H54 (cell line): ENCODE measurements at regions not wholly inside any gene's neighbourhood (a gene's known extent, or its start where the extent isn't known, plus 50 kb on each side); places are given as distances from the start of the nearest gene placed in this dataset.

ENCODE experiments used
- DNase-seq: peaks from one replicate; pipeline ENCODE4 v3.0.0; 2011; ENCODE audit warnings: low spot score, mixed read lengths; ENCODE audit not compliant: insufficient read length
- FAIRE-seq: peaks from 3 replicates; lab custom pipeline; 2011; peaks lifted over from hg19 to GRCh38; lab: Jason Lieb, UNC
- POLR2A ChIP-seq: IDR thresholded peaks from 2 replicates; pipeline ENCODE4 v1.6.1; 2011; ENCODE audit warnings: low read depth, mild to moderate bottlenecking, low read length

DNA sequence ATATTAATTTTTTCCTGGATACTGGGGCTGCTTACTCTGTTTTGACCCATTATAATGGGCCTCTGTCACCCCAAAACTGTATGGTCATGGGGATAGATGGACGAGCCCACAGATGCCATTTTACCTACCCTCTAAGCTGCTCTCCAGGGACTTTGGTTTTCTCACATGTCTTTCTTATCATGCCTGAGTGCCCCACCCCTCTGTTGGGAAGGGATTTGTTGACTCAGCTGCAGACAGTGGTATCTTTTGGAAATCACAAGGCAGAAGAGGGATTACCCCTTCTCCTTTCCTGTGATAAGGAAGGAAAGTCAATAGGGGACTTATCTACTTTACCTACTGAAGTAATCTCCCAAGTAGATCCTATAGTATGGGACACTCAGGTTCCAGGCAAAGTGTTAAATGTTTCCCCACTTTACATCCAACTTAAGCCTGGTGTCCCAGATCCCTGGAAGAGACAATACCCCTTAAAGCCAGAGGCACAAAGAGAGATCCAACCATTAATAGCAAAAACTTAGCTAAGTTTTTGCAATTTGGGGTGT, 182.7 kb downstream of the RNF152 start:
- TF ChIP-seq POLR2A, result no peak
- no peak for DNase-seq
- no peak for FAIRE-seq

DNA sequence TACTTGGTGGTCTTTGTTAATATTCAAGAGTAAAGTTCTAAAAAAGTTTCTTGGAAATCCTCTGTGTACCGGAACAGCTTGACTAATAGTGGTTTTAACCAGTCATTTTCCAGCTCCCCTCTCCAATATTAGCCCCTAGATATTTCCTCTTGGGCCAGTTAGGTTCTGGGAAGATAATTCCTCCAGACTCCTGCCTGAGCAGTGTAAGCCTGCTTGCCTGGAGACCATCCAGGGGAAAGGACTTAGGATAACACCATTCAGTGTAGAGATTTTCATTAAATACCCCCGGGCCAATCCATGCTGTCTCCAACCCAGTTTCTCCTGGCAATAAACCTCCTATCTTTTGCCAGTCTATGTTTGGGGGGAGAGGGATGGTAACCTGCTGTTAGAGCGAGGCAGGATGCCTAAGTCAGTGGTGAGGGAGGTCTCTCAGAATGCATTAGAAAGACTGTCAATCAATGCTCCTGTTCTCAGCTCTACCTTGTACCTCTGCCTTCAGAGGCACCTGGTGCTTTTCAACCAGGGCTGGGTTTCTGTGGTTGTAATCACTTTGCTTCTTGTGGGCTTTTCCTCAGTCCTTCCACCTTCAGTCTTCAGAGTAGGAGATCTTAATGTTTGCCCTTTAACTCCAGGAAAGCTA, 186.4 kb downstream of the RNF152 start:
- FAIRE-seq (no peak), DNase-seq (no peak)
- TF ChIP-seq POLR2A, result no peak

DNA sequence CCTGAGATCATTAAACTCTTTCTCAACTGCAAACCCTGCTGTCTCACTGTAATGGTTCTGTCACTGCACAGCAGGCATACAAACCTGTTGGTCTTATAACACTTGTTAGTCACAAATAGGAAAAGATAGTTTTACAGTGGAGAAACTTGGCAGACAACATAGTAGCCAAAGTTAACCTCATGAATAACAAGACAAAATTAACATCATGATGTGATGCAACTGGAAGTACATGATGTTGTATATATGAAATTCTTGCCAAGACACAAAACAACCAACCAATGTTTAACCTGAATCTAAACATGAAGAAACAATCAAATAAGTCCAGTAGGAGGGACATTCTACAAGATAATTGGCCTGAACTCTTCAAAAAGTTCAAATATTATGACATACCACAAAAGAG, 189.3 kb downstream of the RNF152 start:
- no peak for FAIRE-seq
- no peak for TF ChIP-seq POLR2A
- no peak for DNase-seq

DNA sequence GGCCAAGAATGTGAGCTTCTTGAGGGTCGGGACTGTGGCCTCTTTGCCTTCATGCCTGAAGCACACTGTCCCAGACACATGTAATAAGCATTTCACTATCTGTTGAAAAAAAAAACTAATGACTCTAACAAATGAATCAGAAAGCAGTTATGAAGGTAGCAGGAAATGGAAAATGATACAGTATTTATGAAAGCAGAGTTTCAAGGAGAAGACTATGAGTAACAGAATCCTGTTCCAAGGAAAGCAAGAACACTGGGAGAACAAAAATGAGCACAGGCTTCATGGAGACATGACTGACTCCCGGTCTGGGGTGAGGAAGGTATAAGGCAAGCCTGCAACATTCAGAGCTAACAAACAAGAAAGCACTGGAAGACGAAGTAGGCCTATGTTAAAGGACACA, 190.8 kb downstream of the RNF152 start:
- DNase-seq, result no peak

DNA sequence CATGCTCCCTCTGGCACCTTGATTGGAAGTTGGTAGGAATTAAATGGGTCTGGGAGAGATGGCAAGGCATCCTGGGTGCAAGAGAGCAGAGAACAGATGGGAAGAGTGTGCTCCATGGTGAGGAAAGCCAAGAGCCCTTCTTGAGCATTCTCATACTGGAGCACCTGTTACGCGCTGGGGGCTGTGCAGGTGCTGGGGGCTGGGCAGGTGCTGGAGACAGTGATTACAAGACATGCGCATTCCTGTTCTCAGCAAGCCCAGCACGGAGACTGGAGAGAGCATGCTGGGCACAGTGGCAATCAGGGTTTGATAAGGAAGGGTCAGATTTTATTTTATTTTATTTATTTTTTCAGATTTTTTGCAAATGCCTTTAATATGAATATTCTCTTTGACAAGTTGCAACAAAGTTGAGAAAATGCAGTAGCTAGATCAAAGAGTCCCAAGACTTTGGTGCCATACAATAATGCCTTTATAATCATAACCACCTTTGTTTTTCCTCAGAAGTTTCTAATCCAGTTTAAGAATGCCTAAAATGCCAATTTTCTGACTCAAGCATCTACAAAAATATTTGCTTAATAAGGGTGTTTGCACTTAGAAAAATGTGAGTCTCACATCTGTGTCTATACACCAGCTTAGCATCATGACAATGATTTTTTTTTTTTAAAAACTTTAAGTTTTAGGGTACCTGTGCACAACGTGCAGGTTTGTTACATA, 193.3 kb downstream of the RNF152 start:
- TF ChIP-seq POLR2A, result no peak
- no peak for DNase-seq
- FAIRE-seq, result no peak

More for the DNA sequence above, 190.8 kb downstream of the RNF152 start:
- no peak for TF ChIP-seq POLR2A
- FAIRE-seq, result no peak

DNA sequence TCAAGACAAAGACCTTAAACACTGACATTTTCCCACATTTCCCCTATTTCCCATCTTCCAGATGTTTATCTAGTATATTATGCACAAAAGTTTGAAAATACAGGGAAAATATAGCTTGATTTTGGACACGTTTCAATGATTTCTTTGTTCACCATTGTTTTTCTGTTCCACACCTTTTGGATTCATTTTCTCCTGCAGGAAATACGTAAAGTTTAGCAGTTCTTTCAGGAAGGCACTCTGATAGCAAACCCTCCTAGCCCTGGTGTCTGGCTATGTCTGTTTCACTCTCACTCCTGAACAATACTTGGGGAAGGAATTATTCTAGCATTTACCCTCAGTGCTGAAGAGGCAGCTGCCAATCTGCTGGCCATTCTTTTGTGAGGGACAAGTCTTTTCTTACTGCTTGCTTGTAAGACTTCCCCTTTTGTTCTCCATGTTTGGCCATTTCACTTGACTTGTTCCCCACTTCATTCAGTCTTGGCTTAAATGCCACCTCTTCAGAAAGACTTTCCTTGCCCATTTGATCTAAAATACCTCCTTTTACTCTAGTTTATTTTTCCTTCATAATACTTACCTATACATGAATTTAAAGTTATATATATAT, 195.4 kb downstream of the RNF152 start:
- DNase-seq (no peak), FAIRE-seq (no peak)
- TF ChIP-seq POLR2A, result no peak

DNA sequence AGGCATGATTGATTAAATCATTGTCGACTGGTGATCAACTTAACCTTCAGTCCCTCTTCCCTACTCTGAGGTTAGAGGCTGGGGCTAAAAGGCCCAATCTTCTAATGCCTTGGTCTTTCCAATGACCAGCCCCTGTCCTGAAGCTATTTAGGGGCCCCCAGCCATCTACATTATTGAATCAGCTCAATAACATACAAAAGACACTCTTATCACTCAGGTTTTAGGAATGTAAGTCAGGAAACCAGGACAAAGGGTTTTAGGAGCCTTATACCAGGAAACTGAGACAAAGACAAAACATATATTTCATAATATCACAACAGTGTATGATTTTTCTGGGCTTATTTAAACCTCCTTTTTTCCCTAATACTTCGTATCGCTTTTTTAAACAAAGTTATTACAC, 198.6 kb downstream of the RNF152 start:
- FAIRE-seq (no peak), DNase-seq (no peak)
- TF ChIP-seq POLR2A, result no peak

DNA sequence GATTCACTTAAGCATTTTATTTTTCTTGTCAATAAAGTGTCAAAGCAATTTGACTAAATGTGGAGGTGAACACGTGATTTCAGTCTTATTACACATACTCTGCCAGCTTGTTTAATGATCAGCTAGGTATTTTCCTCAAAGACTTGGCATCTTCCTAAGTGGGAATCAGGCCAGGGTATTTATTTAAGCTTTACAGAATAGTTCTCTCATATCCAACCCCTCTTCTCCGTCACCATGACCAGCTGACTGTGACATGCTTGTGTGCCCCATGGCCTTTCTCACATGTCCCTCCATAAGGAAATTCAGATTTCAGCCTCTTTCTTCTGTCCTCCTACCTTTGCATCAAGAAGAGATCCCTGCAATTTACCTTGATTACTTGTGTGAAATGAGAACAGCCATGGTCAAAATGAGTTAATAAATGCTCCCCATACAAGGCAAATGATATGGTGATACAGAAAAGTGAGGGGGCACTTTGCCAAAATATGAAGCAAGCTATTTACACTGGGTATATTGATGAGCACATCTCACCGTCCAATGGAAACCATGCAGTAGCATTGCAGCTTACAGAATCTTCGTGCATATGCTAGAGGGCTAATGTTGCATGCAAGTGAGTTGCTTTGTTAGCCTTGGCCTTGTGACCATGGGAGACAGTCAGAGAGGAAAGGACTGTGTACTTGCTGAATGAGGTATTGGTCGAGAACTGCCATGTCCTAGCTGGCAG, 202.2 kb downstream of the RNF152 start:
- TF ChIP-seq POLR2A, result no peak
- DNase-seq (no peak), FAIRE-seq (no peak)

DNA sequence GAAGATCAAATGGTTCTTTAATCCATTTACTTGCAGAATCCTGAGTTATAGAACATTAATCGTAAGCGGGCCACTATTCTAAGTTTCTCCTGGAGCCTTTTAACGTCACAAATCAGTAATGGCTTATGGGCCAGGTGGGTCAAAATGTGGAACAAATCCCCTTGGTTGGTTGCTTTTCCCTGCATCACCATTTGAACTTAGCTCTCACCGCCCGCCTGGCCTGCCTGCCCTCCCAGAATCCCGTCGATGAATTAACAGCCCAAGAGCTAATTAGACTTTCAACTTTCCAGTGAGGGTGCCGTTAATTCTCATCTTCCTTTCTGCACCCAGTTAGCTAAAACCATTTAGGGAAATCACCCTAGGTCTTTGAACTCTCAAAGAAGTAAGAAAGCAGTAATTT, 205.5 kb downstream of the RNF152 start:
- TF ChIP-seq POLR2A, result no peak
- FAIRE-seq (no peak), DNase-seq (no peak)

DNA sequence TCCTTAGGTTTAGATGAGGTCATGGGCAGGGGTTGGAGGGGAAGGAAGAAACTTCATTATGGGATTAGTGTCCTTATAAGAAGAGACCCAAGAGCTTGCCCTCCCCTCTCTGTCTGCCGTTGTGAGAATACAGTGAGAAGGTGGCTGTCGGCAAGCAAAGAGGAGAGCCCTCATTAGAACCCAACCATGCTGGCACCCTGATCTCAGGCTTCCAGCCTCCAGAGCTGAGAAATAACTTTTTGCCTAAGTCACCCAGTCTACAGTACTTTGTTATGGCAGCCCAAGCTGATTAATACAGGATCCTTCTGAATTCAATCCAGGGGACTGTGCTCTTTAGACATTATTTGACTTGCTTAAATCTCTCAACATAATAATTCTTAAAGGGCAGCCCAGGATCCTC, 209.0 kb downstream of the RNF152 start:
- FAIRE-seq, result no peak
- no peak for TF ChIP-seq POLR2A
- no peak for DNase-seq

DNA sequence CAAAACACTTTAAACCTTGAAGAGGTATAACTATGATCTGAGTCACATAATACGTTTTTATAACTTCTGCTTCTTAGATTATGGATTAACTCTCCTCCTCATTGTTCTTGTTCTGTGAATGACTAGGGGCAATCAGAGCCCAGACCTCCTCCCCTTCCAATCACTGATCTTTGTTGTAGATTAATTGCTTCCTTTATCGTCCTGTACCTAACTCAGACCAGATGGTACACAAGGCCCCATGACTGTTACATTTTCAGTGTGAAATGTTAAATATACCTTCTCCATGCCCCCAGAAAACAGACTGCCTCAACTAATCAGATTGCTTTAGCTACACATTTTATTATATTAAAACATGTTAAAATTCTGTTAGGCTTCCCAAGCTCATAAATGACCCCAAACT, 211.7 kb downstream of the RNF152 start:
- no peak for FAIRE-seq

DNA sequence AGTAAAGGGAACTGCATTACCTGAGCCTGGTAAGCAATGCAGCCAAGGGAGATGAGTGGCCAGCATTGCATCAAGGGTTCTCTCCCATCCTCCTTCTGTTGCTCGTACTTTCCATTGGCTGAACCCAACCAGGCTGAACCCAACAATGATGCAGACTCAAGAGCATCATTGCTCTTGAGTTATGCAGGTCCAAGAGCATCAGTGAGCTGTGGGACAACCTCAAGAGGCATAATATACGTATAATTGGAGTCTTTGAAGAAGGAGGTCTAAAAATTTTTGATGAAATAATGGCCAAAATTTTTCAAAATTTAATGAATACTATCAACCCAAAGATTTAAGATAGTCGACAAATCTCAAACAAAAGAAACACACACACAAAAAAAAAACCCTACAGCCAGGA, 213.0 kb downstream of the RNF152 start:
- no peak for FAIRE-seq
- no peak for TF ChIP-seq POLR2A
- DNase-seq, result no peak

More for the DNA sequence above, 211.7 kb downstream of the RNF152 start:
- DNase-seq, result no peak
- no peak for TF ChIP-seq POLR2A

DNA sequence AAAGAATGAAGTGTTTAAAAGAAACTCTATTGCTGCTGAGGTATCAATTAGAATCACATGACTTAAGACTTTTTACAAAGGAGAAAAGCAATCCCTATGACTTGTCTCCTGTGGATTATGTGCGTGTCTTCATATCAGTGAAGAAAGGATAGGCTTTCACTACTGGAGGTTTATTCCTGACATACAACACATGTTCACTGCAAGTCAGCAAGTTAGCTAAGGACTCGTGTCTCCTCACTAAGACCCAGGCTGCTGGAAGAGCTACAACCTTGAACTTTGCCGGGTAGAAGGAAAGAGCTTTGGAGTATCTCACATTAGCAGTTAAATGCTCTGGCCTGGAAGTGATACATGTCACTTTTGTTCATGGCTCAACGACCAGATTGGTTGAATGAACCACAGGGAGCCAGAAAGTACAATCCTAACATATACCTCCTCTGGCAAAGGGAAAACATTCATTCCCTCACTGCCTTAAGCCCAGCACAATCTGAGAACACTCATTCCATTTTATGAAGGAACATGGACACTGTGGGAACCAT, 215.3 kb downstream of the RNF152 start:
- FAIRE-seq (no peak), DNase-seq (no peak)
- TF ChIP-seq POLR2A, result no peak
